ENCODE measurements at regions not wholly inside any gene's neighbourhood (a gene's known extent, or its start where the extent isn't known, plus 50 kb on each side); places are given as distances from the start of the nearest gene placed in this dataset.

GRCh38 chr12:87303396-87304012, 725.7 kb downstream of the C12orf50 start:
- Histone ChIP-seq H3K4me1 (ENCODE audit: control insufficient read depth, insufficient read depth, low read length) (no peaks in the 10 kb centered on the region), H3K9me3 (ENCODE audit: control insufficient read depth, insufficient read depth, low read depth, low read length) (no peaks in the 10 kb centered on the region), H3K36me3 (ENCODE audit: control insufficient read depth in 2 of 2, insufficient read depth in 1 of 2, low read length in 2 of 2) (no peaks in the 10 kb centered on the region), H3K4me3 (ENCODE audit: low read depth, low read length) (no peak overlapping the region), H3K27ac (ENCODE audit: extremely low read depth, low read depth, low read length) (no peak overlapping the region)
- CTCF ChIA-PET, result no interaction called here
- POLR2A ChIA-PET, result no interaction called here
- TF ChIP-seq ZFP69B (tag by site-specific recombination; IDR thresholded peaks at IDR 0.05) (no peak), ZBTB48 (tag by site-specific recombination; IDR thresholded peaks at IDR 0.05) (no peak), ZNF155 (tag by site-specific recombination; IDR thresholded peaks at IDR 0.05) (no peak), ZNF704 (tag by site-specific recombination; IDR thresholded peaks at IDR 0.05) (no peak), ZNF529 (tag by site-specific recombination; IDR thresholded peaks at IDR 0.05; ENCODE audit: insufficient replicate concordance) (no peak), ZNF670 (tag by site-specific recombination; IDR thresholded peaks at IDR 0.05; ENCODE audit: low read depth) (no peak), ZNF785 (tag by site-specific recombination; IDR thresholded peaks at IDR 0.05) (no peak), ZBTB26 (tag by site-specific recombination; optimal IDR thresholded peaks at IDR 0.05) (no peak), ATF2 (tag by site-specific recombination; IDR thresholded peaks at IDR 0.05; ENCODE audit: low read depth) (no peak), ZNF654 (tag by site-specific recombination; IDR thresholded peaks at IDR 0.05; ENCODE audit: low read depth) (no peak)

- H3K36me3 ChIP-seq (ENCODE audit: control insufficient read depth in 2 of 2, insufficient read depth in 1 of 2, low read length in 2 of 2), result no peaks in the 10 kb centered on the region
- ChIA-PET POLR2A (no interaction called here), CTCF (interaction anchor here (0.6 kb wide), 2 partner anchors 122 to 125 kb away, joined by 3 read pairs; no protein-coding TSS in a partner anchor)
- H3K27ac ChIP-seq (ENCODE audit: extremely low read depth, low read depth, low read length), result no peak overlapping the region
- no peaks in the 10 kb centered on the region for H3K4me1 ChIP-seq (ENCODE audit: control insufficient read depth, insufficient read depth, low read length)
- no peaks in the 10 kb centered on the region for H3K9me3 ChIP-seq (ENCODE audit: control insufficient read depth, insufficient read depth, low read depth, low read length)
- no peak for TF ChIP-seq ZNF596 (tag by site-specific recombination; IDR thresholded peaks at IDR 0.05)
- H3K4me3 ChIP-seq (ENCODE audit: low read depth, low read length), result no peak overlapping the region
These were observed 727.0 kb downstream of the C12orf50 start for GRCh38 chr12:87302126-87302745.

GRCh38 chr12:87290505-87290904, 738.7 kb downstream of the C12orf50 start:
- POLR2A ChIA-PET, result no interaction called here
- no peaks in the 10 kb centered on the region for H3K36me3 ChIP-seq (ENCODE audit: control insufficient read depth in 2 of 2, insufficient read depth in 1 of 2, low read length in 2 of 2)
- CTCF ChIA-PET, result no interaction called here
- TF ChIP-seq ZNF366 (tag by site-specific recombination; conservative IDR thresholded peaks at IDR 0.05), result no peak
- no peak for TF ChIP-seq ZNF26 (tag by site-specific recombination; IDR thresholded peaks at IDR 0.05)
- no peak for TF ChIP-seq ELK4 (IDR thresholded peaks at IDR 0.05; ENCODE audit: borderline replicate concordance, low read depth, low read length)
- no peak for TF ChIP-seq GFI1B (tag by site-specific recombination; IDR thresholded peaks at IDR 0.05)
- TF ChIP-seq ZNF18 (tag by site-specific recombination; IDR thresholded peaks at IDR 0.05), result no peak
- no peak for TF ChIP-seq ZSCAN5A (tag by site-specific recombination; IDR thresholded peaks at IDR 0.05)
- TF ChIP-seq ZNF629 (tag by site-specific recombination; IDR thresholded peaks at IDR 0.05), result no peak

More at GRCh38 chr12:87290505-87290904, 738.7 kb downstream of the C12orf50 start:
- Histone ChIP-seq H3K9me3 (ENCODE audit: control insufficient read depth, insufficient read depth, low read depth, low read length) (no peaks in the 10 kb centered on the region), H3K4me1 (ENCODE audit: control insufficient read depth, insufficient read depth, low read length) (no peaks in the 10 kb centered on the region), H3K4me3 (ENCODE audit: low read depth, low read length) (no peak overlapping the region), H3K27ac (ENCODE audit: extremely low read depth, low read depth, low read length) (no peak overlapping the region)
